GM12873 (cell line): ENCODE measurements at regions not wholly inside any gene's neighbourhood (a gene's known extent, or its start where the extent isn't known, plus 50 kb on each side); places are given as distances from the start of the nearest gene placed in this dataset.

ENCODE experiments used
- TF ChIP-seq, protein P1 (sequence below): IDR thresholded peaks from 2 replicates; pipeline ENCODE4 v1.5.1; 2012; ENCODE audit warnings: low read depth, mild to moderate bottlenecking, moderate library complexity, low read length, control low read depth; ENCODE audit not compliant: insufficient read depth; ENCODE audit errors: missing control alignments

GRCh38 chr13:44809190-44809589 lies 180.1 kb downstream of the NUFIP1 start:
- TF ChIP-seq, protein P1, sequence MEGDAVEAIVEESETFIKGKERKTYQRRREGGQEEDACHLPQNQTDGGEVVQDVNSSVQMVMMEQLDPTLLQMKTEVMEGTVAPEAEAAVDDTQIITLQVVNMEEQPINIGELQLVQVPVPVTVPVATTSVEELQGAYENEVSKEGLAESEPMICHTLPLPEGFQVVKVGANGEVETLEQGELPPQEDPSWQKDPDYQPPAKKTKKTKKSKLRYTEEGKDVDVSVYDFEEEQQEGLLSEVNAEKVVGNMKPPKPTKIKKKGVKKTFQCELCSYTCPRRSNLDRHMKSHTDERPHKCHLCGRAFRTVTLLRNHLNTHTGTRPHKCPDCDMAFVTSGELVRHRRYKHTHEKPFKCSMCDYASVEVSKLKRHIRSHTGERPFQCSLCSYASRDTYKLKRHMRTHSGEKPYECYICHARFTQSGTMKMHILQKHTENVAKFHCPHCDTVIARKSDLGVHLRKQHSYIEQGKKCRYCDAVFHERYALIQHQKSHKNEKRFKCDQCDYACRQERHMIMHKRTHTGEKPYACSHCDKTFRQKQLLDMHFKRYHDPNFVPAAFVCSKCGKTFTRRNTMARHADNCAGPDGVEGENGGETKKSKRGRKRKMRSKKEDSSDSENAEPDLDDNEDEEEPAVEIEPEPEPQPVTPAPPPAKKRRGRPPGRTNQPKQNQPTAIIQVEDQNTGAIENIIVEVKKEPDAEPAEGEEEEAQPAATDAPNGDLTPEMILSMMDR = no peak

DNA sequence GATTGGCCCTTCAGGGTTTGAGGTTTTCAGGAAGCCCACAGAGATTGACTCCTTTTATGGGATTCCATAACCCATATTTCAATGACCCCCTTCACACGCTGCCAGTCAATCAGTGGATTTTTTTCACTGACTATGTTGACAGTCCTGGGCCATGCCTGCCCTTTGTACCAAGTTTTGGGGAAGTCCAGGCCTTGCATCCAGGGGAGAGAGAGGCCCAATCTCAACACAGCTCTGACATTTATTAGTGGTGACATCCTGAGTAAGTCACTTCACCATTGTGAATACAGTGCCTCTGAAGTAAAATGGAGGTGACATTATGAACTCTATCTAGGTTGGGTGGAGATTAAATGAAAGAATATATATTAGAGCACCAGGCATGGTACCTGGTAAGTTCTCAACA lies 181.1 kb downstream of the NUFIP1 start:
- TF ChIP-seq, protein P1 = no peak

DNA sequence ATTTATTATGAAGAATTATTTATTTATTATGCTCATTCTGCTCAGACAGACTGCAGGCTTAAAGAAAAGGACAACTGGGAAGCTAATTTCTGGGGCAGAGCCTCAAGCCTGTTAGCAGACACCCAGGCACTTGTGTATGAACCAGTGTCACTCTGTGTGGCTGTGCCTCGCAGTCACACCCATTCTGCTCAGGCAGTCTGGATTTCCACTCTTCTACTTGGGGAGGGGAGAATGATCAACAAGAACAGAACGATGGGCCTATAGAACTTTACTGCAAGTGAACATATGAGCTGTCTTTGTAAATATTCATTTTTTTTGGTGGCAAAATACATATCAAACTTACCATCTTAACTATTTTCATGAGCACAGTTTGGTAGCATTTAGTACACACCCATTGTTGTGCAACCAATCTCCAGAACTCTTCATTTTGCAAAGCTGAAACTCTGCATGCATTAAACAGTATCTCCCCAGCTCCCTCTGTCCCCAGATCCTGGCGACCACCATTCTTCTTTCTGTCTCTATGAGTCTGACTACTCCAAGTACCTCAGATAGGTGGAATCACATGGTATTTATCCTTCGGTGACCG lies 181.7 kb downstream of the NUFIP1 start:
- TF ChIP-seq, protein P1 = no peak

DNA sequence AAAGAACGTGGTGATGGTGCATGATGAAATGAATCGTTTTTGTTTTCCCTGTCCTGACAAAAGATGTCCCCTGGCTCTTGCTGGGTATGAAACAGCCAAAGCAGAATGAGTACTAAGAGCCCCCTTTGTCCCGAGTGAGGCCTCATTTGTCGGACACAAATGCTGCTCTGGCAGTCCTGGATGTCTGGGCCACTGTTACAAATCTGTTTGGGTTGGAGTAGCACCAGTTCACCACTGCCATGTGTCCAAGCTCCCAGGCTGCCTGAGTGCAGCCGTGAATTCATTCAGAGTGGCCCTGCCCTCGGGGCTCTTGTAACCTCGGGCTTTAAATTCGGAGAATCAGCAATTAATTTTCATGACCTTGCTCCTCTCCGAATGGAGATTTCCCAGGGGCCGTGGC lies 182.4 kb downstream of the NUFIP1 start:
- TF ChIP-seq, protein P1 = no peak

- TF ChIP-seq, protein P1 = no peak
Measured at GRCh38 chr13:44805585-44805984, 183.7 kb downstream of the NUFIP1 start.

DNA sequence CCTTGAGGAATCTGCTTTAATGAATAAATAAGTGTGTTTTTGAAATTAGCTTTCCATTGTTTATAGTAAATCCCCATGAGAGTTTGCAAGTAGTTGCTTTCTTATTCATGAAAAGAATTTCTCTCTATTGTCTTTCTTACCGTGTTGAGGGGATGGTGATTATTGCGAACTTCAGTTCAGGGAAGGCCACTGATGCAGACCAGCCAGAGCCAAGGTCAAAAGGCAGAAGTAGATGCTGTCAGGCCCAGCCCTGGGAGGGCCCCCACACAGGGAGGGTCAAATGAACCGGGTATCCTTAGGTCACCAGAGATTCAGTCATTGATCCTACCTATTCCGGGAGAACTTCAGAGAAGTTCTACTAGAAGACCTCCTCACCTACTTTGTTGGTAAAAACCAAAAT lies 185.9 kb downstream of the NUFIP1 start:
- TF ChIP-seq, protein P1 = no peak

- TF ChIP-seq, protein P1 = no peak
Measured at GRCh38 chr13:44802491-44802890, 186.8 kb downstream of the NUFIP1 start.
